Activated naive CD4-positive, alpha-beta T cell treated with anti-CD3 and anti-CD28 coated beads, Interleukin-2, amount 10 ng/mL, durations not matched to agents 7 days and 5 days (primary cell): ENCODE measurements at regions not wholly inside any gene's neighbourhood (a gene's known extent, or its start where the extent isn't known, plus 50 kb on each side); places are given as distances from the start of the nearest gene placed in this dataset.
A peak's percentile ranks its signal among the peaks of the same experiment; 100 is the strongest.

Experiments
- CTCF ChIA-PET: fragments of 350-600 bp; sonication (Branson Sonifier 250); formaldehyde crosslinking; loops from one replicate; lab custom pipeline; 2021; ENCODE audit warnings: antibody characterized with exemption; lab: Charles Lee
- DNase-seq: peaks from one replicate; pipeline ENCODE4 v3.0.0-alpha.2; 2020
- H3K27ac Mint-ChIP-seq: one replicate; pipeline ENCODE4 v1.8.0; 2021; ENCODE audit warnings: mild to moderate bottlenecking, moderate library complexity, mixed read lengths
- H3K27me3 Mint-ChIP-seq: one replicate; pipeline ENCODE4 v1.8.0; 2021; ENCODE audit warnings: mild to moderate bottlenecking, mixed read lengths
- H3K36me3 Mint-ChIP-seq: one replicate; pipeline ENCODE4 v1.8.0; 2021; ENCODE audit warnings: mixed read lengths
- H3K4me1 Mint-ChIP-seq: one replicate; pipeline ENCODE4 v1.8.0; 2021; ENCODE audit warnings: mixed read lengths
- H3K4me3 Mint-ChIP-seq: one replicate; pipeline ENCODE4 v1.8.0; 2021; ENCODE audit warnings: mild to moderate bottlenecking, moderate library complexity, mixed read lengths
- H3K9me3 Mint-ChIP-seq: one replicate; pipeline ENCODE4 v1.8.0; 2021; ENCODE audit warnings: mixed read lengths

DNA sequence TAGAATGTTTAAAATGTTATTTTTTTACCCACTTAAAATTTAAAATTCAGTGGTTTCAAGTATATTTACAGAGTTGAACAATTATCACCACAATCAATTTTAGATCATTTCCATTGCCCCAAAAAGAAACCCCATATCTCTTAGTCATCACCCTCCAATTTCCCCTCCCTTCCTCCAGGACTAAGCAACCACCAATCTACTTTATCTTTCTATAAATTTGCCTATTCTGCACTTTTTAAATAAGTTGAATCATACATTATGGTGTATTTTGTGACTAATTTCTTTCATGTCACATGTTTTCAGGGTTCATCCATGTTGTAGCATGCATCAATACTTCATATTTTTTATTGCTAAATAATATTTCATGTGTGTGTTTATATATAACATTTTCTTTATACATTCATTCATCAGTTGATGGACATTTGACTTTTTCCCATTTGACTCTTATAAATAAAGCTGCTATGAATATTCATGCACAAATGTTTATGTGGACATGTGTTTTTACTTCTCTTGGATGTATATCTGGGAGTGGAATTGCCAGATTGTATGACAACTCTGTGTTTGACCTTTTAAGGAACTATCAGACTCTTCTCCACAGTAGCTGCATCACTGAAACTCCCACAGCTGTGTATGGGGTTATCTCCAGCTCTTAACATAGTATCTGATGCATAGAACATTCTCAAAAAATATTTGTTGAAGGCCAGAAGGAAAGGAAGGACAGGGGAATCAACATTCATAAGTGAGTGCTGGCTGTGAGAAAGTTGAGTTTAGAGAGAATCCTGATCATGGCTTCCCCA, 107.8 kb upstream of the OXGR1 start:
- H3K27me3 Mint-ChIP-seq: no peaks in the 10 kb centered on the region
- H3K36me3 Mint-ChIP-seq: no peaks in the 10 kb centered on the region
- H3K9me3 Mint-ChIP-seq: no peaks in the 10 kb centered on the region
- no peak overlapping the region for H3K4me3 Mint-ChIP-seq
- no peaks in the 10 kb centered on the region for H3K4me1 Mint-ChIP-seq
- no peak for DNase-seq
- H3K27ac Mint-ChIP-seq: no peak overlapping the region
- CTCF ChIA-PET: interaction anchor here (1.5 kb wide), 1 partner anchor 258 kb away, joined by 4 read pairs; no protein-coding TSS in a partner anchor

DNA sequence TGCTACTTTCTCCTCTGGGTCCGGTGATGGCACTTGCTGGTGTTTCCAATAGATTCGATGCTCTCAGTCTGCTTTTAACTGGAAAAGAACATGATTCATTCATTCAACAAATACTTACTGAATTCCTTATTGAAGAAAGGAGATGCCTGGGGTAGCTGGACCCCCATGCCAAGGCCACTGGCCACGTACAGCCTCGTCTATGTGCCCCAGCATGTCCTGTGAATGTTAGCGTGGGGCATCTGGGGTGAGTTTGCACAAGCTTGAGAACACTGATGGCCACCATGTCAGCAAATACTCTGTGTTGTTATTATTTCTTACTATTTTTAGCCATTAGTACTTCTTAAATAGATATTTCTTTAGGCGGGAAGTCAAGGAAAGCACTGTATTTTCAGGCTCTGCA, 112.0 kb upstream of the OXGR1 start:
- no peak overlapping the region for H3K4me3 Mint-ChIP-seq
- no peaks in the 10 kb centered on the region for H3K36me3 Mint-ChIP-seq
- peaks cover 9% of the 10 kb centered on the region for H3K27me3 Mint-ChIP-seq
- H3K4me1 Mint-ChIP-seq: peaks cover 6% of the 10 kb centered on the region
- DNase-seq: no peak
- CTCF ChIA-PET: interaction anchor here (8.8 kb wide), 1 partner anchor 253 kb away, joined by 149 read pairs; no protein-coding TSS in a partner anchor
- no peaks in the 10 kb centered on the region for H3K9me3 Mint-ChIP-seq
- H3K27ac Mint-ChIP-seq: no peak overlapping the region

DNA sequence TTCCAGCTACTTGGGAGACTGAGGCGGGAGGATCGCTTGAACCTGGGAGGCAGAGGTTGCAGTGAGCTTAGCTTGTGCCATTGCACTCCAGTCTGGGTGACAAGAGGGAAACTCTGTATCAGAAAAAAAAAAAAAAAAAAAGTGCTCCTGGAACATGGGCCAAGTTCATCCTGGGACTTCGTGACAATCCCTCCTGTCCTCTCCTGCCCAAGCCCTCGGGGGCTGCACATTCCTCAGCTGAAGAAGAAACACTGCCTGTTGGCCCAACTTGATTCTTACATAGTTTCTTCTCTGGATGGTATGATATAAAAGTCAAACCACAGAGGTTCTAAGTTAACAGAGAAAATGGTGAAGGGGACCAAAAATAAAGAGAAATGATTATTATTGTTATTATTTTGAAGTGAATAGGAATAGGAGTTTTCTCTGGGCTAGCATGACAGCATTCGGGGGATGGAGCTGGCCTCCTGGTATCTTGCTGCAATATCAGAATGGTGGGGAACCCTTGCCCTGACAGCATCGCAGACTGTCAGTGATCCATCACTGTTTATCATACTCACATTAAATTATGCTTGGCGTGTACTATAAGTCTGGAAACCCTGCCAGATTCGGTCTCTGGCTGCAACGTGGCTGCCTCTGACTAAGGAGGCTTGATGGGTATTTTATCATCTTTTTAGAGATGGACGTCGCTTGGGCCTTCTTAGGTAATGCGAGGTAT, 113.7 kb upstream of the OXGR1 start:
- no peak for DNase-seq
- CTCF ChIA-PET: interaction anchor here (0.8 to 8.8 kb wide), 6 partner anchors 17 to 264 kb away, joined by 3 to 149 read pairs (median 14); no protein-coding TSS in a partner anchor
- Mint-ChIP-seq H3K27ac (no peak overlapping the region), H3K36me3 (no peaks in the 10 kb centered on the region), H3K4me1 (peaks cover 6% of the 10 kb centered on the region), H3K27me3 (peaks cover 18% of the 10 kb centered on the region), H3K4me3 (no peak overlapping the region), H3K9me3 (no peaks in the 10 kb centered on the region)

DNA sequence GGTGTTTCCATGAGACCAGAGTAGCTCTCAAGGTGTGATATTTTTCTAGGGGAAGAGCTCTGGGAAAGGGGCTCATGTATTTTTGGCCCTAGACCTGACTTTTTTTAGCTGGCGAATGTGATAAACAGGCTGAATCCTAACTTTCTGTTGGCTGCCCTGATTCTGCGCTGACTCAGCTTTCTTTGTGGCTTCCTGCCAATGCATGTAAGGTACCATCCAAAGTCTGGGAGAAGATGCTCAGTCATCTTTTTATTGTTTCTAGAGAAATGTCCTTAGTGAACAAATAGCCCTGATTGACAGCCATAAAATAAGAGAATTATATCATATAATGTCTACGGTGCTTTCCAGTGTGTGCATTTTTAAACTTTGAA, 113.6 kb upstream of the MBNL2 start:
- H3K9me3 Mint-ChIP-seq: no peaks in the 10 kb centered on the region
- peaks cover 24% of the 10 kb centered on the region for H3K27me3 Mint-ChIP-seq
- H3K4me3 Mint-ChIP-seq: no peak overlapping the region
- H3K4me1 Mint-ChIP-seq: peaks cover 6% of the 10 kb centered on the region
- CTCF ChIA-PET: interaction anchor here (0.8 to 8.8 kb wide), 8 partner anchors 18 to 271 kb away, joined by 3 to 149 read pairs (median 4); no protein-coding TSS in a partner anchor
- DNase-seq: no peak
- H3K36me3 Mint-ChIP-seq: no peaks in the 10 kb centered on the region
- H3K27ac Mint-ChIP-seq: no peak overlapping the region

DNA sequence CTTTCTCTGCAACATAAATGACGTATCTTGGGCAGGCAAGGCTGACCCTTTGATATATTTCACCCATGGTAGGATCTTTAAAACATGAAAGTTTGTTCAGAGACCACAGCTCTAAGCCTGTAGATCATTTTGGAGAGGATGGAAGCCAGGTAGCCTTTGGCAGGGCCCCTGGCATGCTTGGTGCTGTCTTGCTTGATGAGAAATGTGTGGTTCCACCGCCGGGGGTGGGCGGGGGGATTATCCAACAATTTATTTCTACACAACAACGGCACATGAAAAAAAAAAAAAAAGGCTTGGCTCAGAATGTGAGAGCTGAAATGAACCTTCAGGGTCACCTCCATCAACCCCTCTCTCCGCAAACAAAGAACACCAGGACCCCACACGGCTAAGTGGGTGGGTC, 112.9 kb upstream of the MBNL2 start:
- Mint-ChIP-seq H3K4me1 (peaks cover 6% of the 10 kb centered on the region), H3K36me3 (no peaks in the 10 kb centered on the region), H3K27ac (no peak overlapping the region), H3K9me3 (no peaks in the 10 kb centered on the region), H3K4me3 (no peak overlapping the region), H3K27me3 (peaks cover 30% of the 10 kb centered on the region)
- no peak for DNase-seq
- CTCF ChIA-PET: interaction anchor here (0.7 to 8.8 kb wide), 17 partner anchors 8 to 351 kb away, joined by 3 to 149 read pairs (median 4); no protein-coding TSS in a partner anchor

DNA sequence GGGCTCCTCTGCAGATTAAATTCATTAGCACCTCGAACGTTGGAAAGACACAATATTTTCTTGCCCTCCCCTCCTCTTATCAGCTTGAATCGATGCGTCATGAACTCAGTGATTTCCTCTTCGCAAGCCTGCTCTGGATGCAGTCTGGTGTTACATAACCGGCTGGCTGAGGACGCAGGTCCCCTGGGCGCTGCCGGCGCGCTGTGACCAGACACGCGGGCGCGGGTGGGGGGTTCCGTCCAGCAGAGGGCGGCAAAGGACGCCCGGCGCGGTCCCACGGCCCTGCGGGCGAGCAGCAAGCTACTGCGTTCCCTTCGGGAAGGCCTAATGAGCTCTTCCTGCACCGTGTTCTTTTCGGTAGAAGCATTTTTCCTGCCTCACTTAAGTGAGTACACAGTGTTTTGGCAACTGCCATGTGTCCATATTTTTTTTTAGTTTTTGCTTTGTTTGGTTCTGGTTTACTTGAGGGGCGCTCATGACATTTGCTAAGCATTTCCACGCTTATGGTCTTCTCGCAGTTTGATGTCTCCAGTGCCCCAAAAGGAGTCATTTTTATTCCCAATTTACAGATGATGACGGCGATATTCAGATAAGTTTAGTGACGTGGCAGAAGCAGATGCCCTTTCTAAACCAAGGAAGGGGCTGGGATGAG, 112.2 kb upstream of the MBNL2 start:
- peak; percentile 79 for DNase-seq
- H3K9me3 Mint-ChIP-seq: no peaks in the 10 kb centered on the region
- H3K36me3 Mint-ChIP-seq: no peaks in the 10 kb centered on the region
- no peak overlapping the region for H3K27ac Mint-ChIP-seq
- CTCF ChIA-PET: interaction anchor here (0.6 to 8.8 kb wide), 18 partner anchors 9 to 322 kb away, joined by 3 to 149 read pairs (median 4); no protein-coding TSS in a partner anchor
- peaks cover 35% of the 10 kb centered on the region for H3K27me3 Mint-ChIP-seq
- no peak overlapping the region for H3K4me3 Mint-ChIP-seq
- peaks cover 6% of the 10 kb centered on the region for H3K4me1 Mint-ChIP-seq

DNA sequence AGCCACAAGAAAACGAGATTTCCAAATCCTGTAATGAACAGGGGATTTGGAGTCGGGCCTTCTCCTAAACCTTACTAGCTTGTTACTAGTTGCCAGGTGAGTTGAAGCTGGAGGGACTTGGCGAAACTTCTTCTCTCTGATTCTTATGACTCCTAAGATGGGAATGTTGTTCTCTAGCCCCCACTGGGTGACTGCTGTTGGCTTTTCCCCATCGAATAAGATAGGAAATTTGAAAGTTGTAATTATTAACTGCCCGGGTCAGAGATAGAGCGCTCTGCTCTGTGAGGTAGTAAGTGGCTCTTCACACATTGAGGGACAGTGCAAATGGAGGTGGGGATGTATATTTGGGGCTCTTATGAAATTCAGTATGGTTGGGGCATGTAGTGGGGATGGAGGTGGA, 111.2 kb upstream of the MBNL2 start:
- Mint-ChIP-seq H3K9me3 (no peaks in the 10 kb centered on the region), H3K27me3 (peaks cover 43% of the 10 kb centered on the region), H3K36me3 (no peaks in the 10 kb centered on the region), H3K4me3 (no peak overlapping the region), H3K4me1 (peaks cover 6% of the 10 kb centered on the region), H3K27ac (no peak overlapping the region)
- CTCF ChIA-PET: interaction anchor here (1.0 to 8.8 kb wide), 7 partner anchors 25 to 249 kb away, joined by 3 to 149 read pairs (median 7); no protein-coding TSS in a partner anchor
- no peak for DNase-seq

DNA sequence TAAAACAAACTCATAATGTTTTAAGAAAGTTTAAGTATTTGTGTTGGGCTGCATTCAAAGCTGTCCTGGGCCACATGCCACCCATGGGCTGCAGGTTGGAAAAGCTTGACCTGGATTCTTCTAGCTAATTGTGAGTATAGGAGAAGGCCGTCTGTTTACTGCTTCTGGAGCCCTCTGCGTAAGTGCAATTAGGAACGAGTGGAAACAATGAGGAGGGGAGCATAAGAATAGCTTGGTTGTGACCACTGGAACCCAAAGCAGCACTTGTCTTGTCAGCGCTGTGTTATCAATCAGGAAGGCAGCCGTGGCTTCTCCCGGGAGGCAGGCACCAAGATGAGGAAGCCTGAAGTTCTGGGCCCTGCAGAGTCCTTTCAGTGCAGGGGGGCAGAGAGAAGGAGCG, 110.4 kb upstream of the MBNL2 start:
- CTCF ChIA-PET: interaction anchor here (1.4 to 8.8 kb wide), 5 partner anchors 24 to 248 kb away, joined by 4 to 149 read pairs (median 23); no protein-coding TSS in a partner anchor
- H3K36me3 Mint-ChIP-seq: no peaks in the 10 kb centered on the region
- H3K4me3 Mint-ChIP-seq: no peak overlapping the region
- H3K9me3 Mint-ChIP-seq: no peaks in the 10 kb centered on the region
- H3K4me1 Mint-ChIP-seq: peaks cover 6% of the 10 kb centered on the region
- no peak for DNase-seq
- peaks cover 43% of the 10 kb centered on the region for H3K27me3 Mint-ChIP-seq
- H3K27ac Mint-ChIP-seq: no peak overlapping the region

DNA sequence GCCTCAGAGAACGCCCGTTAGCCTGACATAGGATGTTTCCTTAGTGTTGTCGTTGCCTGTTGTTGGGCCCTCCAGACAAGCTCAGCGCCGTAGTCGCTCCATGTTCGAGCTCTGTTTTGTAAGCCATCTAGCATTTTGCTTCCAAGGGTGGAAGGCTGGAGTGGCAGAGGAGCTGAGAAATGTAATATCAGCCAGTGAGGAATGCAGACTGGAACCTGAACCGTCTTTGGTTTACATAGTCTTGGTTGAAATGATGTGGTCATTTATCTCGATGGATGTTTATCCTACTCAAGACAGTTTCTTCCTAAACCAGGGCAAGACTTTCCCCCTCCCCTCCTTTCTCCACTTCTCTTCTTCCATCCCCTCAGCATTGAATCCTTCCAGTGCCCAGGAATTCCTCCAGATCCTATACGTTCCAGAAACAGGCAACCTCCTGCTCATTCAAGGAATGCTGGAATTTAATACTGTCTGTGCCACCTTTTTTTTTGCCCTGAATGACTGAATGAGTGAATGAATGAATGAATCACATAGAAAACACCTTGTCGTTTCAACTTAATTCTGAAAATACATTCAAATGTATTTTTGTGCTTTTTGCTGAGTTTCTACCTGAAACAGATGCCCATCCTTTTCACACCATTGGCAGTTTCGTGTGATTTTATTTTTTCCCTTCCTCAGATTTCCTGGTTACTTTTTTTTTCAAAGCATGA, 109.5 kb upstream of the MBNL2 start:
- no peak overlapping the region for H3K27ac Mint-ChIP-seq

DNA sequence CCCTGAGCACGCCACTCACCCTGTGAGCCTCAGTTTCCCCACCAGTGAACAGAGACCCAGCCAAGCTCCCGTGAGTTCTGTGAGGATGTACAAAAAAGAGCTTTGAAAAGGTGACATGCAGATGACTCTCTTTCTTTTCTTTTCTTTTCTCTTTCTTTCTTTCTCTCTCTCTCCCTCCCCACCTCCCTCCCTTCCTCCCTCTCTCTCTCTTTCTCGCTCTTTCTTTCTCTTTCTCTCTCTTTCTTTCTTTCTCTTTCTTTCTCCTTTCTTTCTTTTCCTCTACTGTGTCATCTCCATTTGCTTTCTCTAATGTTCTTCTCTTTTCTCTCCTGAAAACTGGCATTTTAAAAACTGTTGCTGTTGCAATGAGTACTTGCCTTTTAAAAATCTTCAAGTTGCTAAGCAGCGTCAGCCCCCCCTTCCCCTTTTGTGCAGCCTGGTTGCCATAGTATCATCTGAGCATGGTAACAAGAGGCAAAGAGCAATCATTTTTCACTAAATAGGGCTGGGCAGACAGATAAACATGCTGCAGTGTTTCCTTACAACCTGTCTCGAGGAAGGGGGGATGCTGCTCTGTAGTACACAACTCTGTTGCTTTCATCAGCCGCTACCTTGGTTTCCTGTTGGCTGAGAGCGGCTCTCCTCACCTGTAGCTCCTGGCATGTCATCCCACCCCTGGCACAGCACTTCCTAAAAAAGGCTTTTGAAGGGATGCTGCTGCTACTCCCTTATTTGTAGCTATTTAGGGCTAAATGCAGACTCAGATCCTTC, 108.7 kb upstream of the MBNL2 start:
- H3K4me3 Mint-ChIP-seq: no peak overlapping the region
- DNase-seq: no peak
- H3K27ac Mint-ChIP-seq: no peak overlapping the region
- no peaks in the 10 kb centered on the region for H3K36me3 Mint-ChIP-seq
- peaks cover 47% of the 10 kb centered on the region for H3K27me3 Mint-ChIP-seq
- CTCF ChIA-PET: interaction anchor here (1.9 to 8.8 kb wide), 3 partner anchors 230 to 246 kb away, joined by 4 to 149 read pairs (median 90); no protein-coding TSS in a partner anchor
- no peaks in the 10 kb centered on the region for H3K9me3 Mint-ChIP-seq
- peaks cover 6% of the 10 kb centered on the region for H3K4me1 Mint-ChIP-seq

More for the DNA sequence above, 109.5 kb upstream of the MBNL2 start:
- no peak for DNase-seq
- H3K27me3 Mint-ChIP-seq: peaks cover 44% of the 10 kb centered on the region
- no peak overlapping the region for H3K4me3 Mint-ChIP-seq
- H3K36me3 Mint-ChIP-seq: no peaks in the 10 kb centered on the region
- no peaks in the 10 kb centered on the region for H3K9me3 Mint-ChIP-seq
- CTCF ChIA-PET: interaction anchor here (6.7 to 8.8 kb wide), 2 partner anchors 233 to 247 kb away, joined by 90 to 149 read pairs; no protein-coding TSS in a partner anchor
- peaks cover 6% of the 10 kb centered on the region for H3K4me1 Mint-ChIP-seq

DNA sequence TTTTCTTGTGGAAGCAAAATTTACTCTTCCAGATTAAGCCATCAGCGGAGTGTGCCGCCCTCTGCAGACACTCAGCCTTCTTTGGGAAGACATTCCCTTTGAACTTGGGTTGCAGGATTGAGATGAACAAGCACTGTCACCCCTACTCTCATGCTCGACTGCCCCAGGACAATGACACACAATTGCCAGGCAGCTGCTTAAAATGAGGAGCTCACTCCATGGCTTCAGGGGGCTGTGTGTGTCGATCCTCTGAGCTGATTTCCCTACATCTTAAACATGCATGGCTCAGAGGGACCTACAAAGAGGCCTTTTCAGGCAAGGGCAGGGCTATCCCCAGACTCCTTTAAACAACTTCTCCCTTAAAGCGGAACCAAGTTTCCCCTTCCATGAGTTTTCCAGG, 107.5 kb upstream of the MBNL2 start:
- peaks cover 5% of the 10 kb centered on the region for H3K4me1 Mint-ChIP-seq
- no peaks in the 10 kb centered on the region for H3K9me3 Mint-ChIP-seq
- no peak for DNase-seq
- CTCF ChIA-PET: interaction anchor here (1.9 to 8.8 kb wide), 3 partner anchors 11 to 245 kb away, joined by 4 to 149 read pairs (median 6); no protein-coding TSS in a partner anchor
- H3K27me3 Mint-ChIP-seq: peaks cover 41% of the 10 kb centered on the region
- H3K36me3 Mint-ChIP-seq: no peaks in the 10 kb centered on the region
- H3K4me3 Mint-ChIP-seq: no peak overlapping the region
- no peak overlapping the region for H3K27ac Mint-ChIP-seq

DNA sequence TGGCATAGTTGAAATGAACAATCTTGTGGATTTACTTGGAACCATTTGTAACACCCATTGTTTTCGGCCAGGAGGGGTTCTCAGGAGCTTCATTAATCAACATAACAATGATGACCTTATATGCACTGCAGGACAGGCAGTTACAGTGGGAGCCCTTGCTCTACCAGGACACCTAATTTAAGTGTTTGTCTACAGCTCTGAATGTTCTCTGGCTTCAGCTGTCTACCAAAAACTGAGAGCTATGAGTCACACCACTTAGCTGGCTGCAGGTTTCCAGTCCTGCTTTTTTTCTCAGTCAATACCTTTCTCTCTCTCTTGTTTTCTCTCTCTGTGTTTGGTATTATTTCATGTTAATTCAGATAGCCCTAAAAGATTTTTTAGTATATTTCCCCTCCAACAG, 105.4 kb upstream of the MBNL2 start:
- Mint-ChIP-seq H3K9me3 (no peaks in the 10 kb centered on the region), H3K36me3 (no peaks in the 10 kb centered on the region), H3K4me3 (no peak overlapping the region), H3K4me1 (no peaks in the 10 kb centered on the region), H3K27me3 (peaks cover 41% of the 10 kb centered on the region), H3K27ac (no peak overlapping the region)
- DNase-seq: no peak
- CTCF ChIA-PET: interaction anchor here (2.7 kb wide), 1 partner anchor 9 kb away, joined by 6 read pairs; no protein-coding TSS in a partner anchor
